C4-2B (cell line): ENCODE measurements at regions not wholly inside any gene's neighbourhood (a gene's known extent, or its start where the extent isn't known, plus 50 kb on each side); places are given as distances from the start of the nearest gene placed in this dataset.

Experiments
- CTCF ChIP-seq: fragments of 450-650 bp; conservative IDR thresholded peaks from 2 replicates; pipeline ENCODE4 v1.5.1; 2017; ENCODE audit warnings: mild to moderate bottlenecking
- ZFX ChIP-seq: fragments of 450-650 bp; IDR thresholded peaks from 2 replicates; pipeline ENCODE4 v1.6.1; 2017

DNA sequence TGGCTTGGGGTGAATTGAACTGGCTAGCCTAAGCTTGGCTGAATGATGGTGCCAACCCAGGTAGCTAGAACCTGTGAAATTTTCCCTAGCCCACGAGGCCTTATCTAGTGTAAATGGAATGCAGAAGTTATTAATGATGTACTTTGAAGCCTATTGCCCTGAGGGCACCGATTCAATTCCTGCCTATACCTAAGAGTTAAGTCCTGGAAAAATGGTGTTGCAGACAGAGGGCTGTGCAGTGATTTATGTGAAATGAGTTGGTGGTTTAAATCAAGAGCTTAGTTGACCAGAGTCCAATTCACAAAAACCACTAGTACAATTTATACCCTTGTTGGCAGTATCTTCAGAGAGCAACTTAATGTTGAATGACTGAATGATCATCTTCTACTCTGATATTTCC lies 373.8 kb upstream of the JAG1 start:
- TF ChIP-seq CTCF (no peak), ZFX (no peak)
